ENCODE measurements at regions not wholly inside any gene's neighbourhood (a gene's known extent, or its start where the extent isn't known, plus 50 kb on each side); places are given as distances from the start of the nearest gene placed in this dataset.

DNA sequence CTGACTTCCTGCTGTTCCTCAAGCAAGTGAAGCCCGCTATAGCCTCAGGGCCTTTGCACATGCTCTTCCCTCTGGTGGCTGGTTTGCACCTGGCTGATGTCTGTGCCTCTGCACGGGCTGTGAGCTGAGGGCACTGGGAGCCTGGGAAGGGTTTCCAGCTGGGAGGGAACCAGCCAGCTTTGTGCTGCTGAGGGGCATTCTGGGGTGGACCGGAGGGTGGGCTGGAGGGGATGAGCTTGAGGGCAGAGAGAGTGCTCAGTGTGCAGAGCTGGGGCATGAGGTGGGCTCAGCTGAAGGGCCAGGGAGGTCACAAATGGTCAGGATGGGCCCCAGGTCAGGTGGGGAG lies 305.7 kb downstream of the MATN1 start:
- peaks cover 0 to 1% (median 0%) of the 10 kb centered on the region in 6 donors for H3K9me3 Mint-ChIP-seq
- no peaks in the 10 kb centered on the region for H3K36me3 Mint-ChIP-seq
- no peaks in the 10 kb centered on the region for H3K4me1 Mint-ChIP-seq
- H3K4me3 Mint-ChIP-seq, result no peak overlapping the region
- H3K27me3 Mint-ChIP-seq (ENCODE audit: low read depth in 3 of 3), result peaks cover 1 to 6% (median 6%) of the 10 kb centered on the region in 3 donors
- DNase-seq, result no peak
- no peak overlapping the region for H3K27ac Mint-ChIP-seq

DNA sequence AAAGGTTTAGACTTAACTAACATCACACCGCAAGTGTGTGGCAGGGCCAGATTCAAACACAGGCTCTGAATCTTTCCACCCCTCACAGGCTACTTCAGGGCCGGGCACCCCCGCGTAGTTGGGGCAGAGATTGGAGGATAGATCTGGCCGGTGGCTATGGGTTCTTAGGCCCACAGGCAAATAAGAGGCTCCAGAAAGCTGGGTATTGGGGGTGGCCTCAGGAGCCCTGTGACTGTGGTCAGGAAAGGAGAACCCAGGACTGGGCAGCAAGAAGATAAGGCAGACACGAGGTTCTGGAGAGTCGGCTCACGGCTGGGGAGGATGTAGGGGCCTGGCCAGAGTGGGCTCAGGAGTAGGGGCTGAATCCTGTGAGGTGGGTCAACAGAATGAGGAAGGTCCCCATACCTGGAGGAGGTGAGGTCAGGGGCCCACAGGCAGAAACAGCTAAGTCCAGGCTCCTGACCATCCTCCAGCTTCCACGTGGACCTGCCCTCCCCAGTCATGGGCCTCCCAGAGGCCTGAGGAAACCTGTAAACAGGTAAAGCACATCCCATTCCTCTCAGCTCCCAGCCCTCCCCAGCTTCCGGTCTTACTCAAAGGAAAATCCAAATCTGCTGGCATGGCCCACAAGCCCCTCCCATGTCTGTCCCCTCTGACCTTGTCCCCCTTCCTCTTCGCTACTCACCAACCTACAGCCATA lies 306.2 kb downstream of the MATN1 start:
- H3K27ac Mint-ChIP-seq, result no peak overlapping the region
- DNase-seq, result no peak
- no peaks in the 10 kb centered on the region for H3K4me1 Mint-ChIP-seq
- peaks cover 0 to 1% (median 0%) of the 10 kb centered on the region in 6 donors for H3K9me3 Mint-ChIP-seq
- H3K4me3 Mint-ChIP-seq, result no peak overlapping the region
- H3K27me3 Mint-ChIP-seq (ENCODE audit: low read depth in 3 of 3), result peaks cover 0 to 6% (median 6%) of the 10 kb centered on the region in 3 donors
- H3K36me3 Mint-ChIP-seq, result no peaks in the 10 kb centered on the region

DNA sequence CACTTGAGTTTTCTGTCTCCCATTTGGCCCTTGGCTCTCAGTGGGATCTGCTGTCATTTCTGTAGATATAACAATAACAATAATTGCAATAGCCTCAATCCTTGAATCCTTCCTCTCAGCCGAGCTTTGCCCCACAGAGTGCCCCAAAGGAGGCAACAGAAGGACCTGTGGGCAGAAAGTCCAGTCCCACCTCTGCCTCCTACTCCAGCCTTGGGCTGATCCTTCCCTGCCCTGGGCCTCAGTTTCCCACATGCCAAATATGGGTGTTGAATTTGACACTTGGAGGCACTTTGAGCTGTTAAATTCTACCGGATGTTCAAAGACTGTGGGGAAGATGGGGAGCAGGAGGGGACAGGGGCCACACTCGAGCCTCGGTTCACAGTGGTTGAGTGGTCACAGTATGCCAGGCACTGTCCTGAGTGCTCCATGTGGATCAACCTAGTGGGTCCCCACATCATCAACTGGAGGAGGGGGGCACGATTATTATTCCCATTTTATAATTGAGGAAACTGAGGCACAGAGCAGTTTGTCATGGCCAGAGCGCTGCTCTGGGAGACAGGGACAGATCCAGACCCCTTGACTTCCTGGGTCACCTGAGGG lies 307.1 kb downstream of the MATN1 start:
- H3K4me3 Mint-ChIP-seq, result no peak overlapping the region
- DNase-seq, result no peak
- peaks cover 0 to 1% (median 0%) of the 10 kb centered on the region in 6 donors for H3K9me3 Mint-ChIP-seq
- H3K27me3 Mint-ChIP-seq (ENCODE audit: low read depth in 3 of 3), result peaks cover 0 to 6% (median 6%) of the 10 kb centered on the region in 3 donors
- no peaks in the 10 kb centered on the region for H3K36me3 Mint-ChIP-seq
- no peaks in the 10 kb centered on the region for H3K4me1 Mint-ChIP-seq
- H3K27ac Mint-ChIP-seq, result no peak overlapping the region

DNA sequence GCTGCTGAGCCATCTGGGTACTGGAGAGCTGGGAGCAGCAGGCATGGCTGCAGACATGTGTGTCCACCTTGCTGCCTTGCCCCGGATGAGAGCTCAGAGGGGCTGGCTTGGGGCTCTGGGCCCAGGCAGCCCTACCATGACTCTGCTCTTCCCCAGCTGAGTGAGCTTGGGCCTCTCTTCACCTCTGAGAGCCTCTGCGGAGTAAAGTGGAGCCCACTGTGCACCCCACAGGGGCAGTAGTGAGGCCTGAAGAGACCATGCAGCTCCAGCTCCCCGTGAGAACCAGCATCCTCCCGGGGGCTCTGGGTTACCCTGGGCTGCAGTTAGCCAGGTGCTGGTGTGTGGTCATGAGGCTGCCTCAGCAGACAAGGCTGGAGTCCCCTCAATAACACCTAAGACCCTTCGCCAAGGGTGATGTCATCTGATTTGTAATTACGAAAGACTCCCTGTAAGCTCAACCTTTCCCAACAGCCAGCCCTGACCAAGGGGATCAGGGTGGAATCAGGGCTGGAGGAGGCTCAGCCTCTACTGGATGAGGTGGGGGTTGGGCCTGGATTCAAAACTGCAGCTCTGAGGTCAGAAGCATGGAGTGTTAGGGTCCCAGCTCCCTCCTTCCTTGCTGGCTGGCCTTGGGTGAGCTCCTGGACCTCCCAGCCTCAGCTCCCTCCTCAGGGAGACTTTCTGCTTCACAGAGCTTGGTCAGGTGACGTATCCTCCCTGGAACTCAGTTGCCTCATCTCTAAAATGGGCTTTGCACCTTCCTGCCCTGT lies 308.0 kb downstream of the MATN1 start:
- DNase-seq, result no peak
- H3K27ac Mint-ChIP-seq, result no peak overlapping the region
- peaks cover 0 to 7% (median 6%) of the 10 kb centered on the region in 3 donors for H3K27me3 Mint-ChIP-seq (ENCODE audit: low read depth in 3 of 3)
- no peaks in the 10 kb centered on the region for H3K36me3 Mint-ChIP-seq
- peaks cover 0 to 1% (median 0%) of the 10 kb centered on the region in 6 donors for H3K9me3 Mint-ChIP-seq
- H3K4me3 Mint-ChIP-seq, result no peak overlapping the region
- H3K4me1 Mint-ChIP-seq, result no peaks in the 10 kb centered on the region

DNA sequence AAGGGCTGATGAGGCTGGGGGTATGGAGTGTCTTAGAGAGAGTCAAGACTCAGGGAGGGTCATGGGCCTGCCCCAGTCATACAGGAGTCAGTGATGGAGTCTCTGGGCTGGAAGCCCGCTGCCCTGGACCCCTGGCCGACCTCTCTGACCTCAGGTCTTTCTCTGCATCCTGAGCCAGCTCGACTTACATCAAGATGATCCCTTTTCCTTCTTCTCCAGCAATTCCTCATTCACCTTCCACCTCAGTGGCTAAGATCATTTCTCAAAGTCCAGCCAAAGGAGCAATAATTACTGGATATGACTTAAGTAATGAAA lies 308.6 kb downstream of the MATN1 start:
- Mint-ChIP-seq H3K9me3 (peaks cover 0 to 1% (median 0%) of the 10 kb centered on the region in 6 donors), H3K4me1 (no peaks in the 10 kb centered on the region), H3K27ac (no peak overlapping the region), H3K27me3 (ENCODE audit: low read depth in 3 of 3) (peaks cover 0 to 7% (median 6%) of the 10 kb centered on the region in 3 donors), H3K36me3 (no peaks in the 10 kb centered on the region), H3K4me3 (no peak overlapping the region)
- DNase-seq, result no peak

DNA sequence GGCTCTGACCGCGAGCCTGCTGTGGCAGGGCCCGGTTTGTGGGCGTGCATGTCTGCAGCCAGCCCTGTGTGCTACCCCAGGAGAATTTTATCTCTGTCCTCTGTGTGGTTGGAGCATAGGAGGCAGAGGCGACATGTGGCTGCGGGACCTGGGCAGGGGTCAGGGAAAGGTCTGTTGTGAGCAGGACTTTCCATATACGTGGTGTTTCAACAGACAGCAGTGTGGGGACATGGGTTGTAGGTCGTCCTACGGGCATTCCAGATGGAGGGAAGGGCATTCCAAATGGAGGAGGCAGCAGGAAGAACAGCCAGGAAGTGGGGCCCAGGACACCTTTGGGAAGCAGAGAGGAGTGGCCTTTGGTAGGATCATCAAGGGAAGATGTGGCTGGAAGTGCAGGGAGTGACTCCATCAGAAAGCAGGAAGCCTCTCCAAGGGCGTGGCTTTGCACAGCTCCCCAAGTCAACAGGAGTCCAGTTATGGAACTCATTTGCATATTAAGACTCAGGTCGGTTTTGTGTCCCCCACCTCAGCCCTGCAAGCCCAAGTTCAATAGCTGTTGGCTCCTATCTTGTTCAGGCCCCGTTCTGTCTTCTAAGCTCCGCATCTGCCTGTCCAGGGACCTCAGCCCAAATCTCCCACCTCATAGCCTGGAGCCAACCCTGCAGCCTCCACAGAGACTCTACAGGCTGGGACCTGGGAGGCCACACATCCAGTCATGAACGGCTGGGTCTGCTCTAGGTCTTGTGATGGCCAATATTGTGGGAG lies 309.1 kb downstream of the MATN1 start:
- H3K27me3 Mint-ChIP-seq (ENCODE audit: low read depth in 3 of 3), result peaks cover 2 to 7% (median 6%) of the 10 kb centered on the region in 3 donors
- no peak for DNase-seq
- no peaks in the 10 kb centered on the region for H3K4me1 Mint-ChIP-seq
- peak overlapping the region in 1 of 6 donors; percentile 8 for H3K27ac Mint-ChIP-seq
- H3K9me3 Mint-ChIP-seq, result peaks cover 0 to 1% (median 0%) of the 10 kb centered on the region in 6 donors
- no peak overlapping the region for H3K4me3 Mint-ChIP-seq
- H3K36me3 Mint-ChIP-seq, result no peaks in the 10 kb centered on the region

DNA sequence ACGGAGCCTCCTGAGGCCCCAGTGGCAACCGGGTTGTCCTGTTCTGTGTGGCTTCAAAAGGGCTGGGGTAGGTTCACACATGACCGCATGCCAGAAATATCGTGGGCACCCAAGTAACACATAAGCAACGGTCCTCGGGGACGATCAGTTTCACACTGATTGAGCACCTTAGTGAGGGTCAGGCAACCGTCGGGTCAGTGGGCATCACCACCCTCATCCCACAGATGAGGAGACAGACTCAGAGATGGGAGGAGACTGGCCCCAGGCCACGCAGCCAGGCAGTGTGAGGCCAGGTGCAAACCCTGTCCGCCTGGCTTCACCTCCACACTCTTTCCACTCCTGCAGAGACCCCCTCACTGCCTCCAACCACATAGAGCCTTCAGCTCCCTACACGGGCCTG lies 309.8 kb downstream of the MATN1 start:
- Mint-ChIP-seq H3K36me3 (no peaks in the 10 kb centered on the region), H3K27ac (no peak overlapping the region), H3K27me3 (ENCODE audit: low read depth in 3 of 3) (peaks cover 2 to 9% (median 6%) of the 10 kb centered on the region in 3 donors), H3K4me1 (no peaks in the 10 kb centered on the region), H3K4me3 (no peak overlapping the region), H3K9me3 (no peaks in the 10 kb centered on the region)
- no peak for DNase-seq

DNA sequence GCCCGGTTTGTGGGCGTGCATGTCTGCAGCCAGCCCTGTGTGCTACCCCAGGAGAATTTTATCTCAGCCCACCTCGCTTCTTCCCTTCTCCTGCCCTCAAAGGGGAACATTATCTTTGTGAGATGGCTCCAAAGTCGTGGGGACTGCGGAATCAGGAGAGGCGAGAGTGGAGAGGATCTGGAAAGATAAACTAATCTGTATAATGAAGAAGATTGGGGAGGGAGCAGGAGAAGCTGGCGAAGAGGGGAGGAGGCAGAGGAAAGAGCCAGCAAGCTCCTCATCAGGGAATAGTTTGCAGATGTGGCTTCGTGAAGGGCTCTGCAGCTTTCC lies 310.3 kb downstream of the MATN1 start:
- no peak for DNase-seq
- Mint-ChIP-seq H3K36me3 (no peaks in the 10 kb centered on the region), H3K9me3 (no peaks in the 10 kb centered on the region), H3K4me1 (no peaks in the 10 kb centered on the region), H3K4me3 (no peak overlapping the region), H3K27me3 (ENCODE audit: low read depth in 3 of 3) (peaks cover 2 to 9% (median 8%) of the 10 kb centered on the region in 3 donors), H3K27ac (no peak overlapping the region)

DNA sequence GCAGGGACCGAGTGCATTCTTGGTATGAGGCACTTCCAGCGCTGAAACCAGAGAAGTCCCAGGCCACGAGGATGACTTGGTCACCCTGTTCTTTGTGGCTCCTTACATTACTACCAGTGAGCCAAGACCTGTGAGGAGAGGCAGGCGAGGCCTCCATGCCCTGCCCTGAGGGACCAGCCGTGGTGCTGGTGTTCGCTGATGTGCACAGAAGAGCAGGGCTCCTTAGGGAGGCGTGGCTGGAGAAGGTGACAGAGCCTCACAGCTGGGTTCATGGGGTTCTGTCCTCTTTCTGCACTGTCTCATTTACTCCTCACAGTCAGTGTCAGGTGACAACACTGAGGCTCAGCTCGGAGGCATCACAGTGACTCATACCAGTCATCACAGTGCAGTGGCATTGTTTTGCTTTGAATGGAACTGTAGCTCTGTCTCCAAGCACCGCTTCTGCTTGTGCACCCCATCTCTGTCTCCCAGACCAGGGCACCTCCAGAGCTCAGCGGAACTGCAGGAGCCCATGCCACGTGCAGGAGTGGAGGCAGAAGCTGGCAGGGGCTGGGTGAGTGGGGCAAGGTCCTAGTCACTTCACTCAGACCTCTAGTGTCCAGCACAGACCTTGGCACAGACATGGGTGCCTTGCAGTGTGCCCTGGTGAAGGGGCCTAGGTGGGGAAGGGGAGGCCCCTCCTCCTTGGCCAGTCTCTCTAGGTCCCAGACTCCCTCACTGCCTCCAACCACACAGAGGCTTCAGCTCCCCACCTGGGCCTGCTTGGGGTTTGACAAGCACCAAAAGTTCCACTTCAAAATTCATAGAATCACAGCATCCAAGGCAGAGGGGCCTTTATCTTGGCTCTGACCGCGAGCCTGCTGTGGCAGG lies 310.9 kb downstream of the MATN1 start:
- H3K4me3 Mint-ChIP-seq, result no peak overlapping the region
- H3K4me1 Mint-ChIP-seq, result no peaks in the 10 kb centered on the region
- H3K27me3 Mint-ChIP-seq (ENCODE audit: low read depth in 3 of 3), result peaks cover 2 to 9% (median 9%) of the 10 kb centered on the region in 3 donors
- DNase-seq, result no peak
- H3K9me3 Mint-ChIP-seq, result no peaks in the 10 kb centered on the region
- no peaks in the 10 kb centered on the region for H3K36me3 Mint-ChIP-seq
- H3K27ac Mint-ChIP-seq, result no peak overlapping the region

DNA sequence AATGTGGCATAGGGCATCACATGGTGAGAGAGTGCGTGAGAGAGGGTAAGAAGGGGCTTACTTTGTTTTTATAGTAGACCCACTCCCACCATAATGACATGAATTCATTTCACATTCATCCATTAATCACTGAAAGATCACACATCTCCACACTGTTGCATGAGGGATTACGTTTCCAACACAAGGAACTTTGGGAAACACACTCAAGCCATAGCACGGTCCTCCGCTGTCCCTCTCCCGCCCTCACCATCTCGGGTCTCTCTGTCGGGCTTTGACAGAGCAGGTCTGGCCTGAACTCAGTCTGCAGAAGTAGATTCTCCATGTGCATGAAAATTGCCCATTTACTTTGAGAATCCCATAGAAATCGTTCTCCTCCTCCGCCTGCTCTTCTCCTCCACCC lies 312.2 kb downstream of the MATN1 start:
- no peaks in the 10 kb centered on the region for H3K4me1 Mint-ChIP-seq
- no peaks in the 10 kb centered on the region for H3K9me3 Mint-ChIP-seq
- no peak overlapping the region for H3K4me3 Mint-ChIP-seq
- DNase-seq, result no peak
- peaks cover 2 to 13% (median 9%) of the 10 kb centered on the region in 3 donors for H3K27me3 Mint-ChIP-seq (ENCODE audit: low read depth in 3 of 3)
- no peaks in the 10 kb centered on the region for H3K36me3 Mint-ChIP-seq
- H3K27ac Mint-ChIP-seq, result no peak overlapping the region

DNA sequence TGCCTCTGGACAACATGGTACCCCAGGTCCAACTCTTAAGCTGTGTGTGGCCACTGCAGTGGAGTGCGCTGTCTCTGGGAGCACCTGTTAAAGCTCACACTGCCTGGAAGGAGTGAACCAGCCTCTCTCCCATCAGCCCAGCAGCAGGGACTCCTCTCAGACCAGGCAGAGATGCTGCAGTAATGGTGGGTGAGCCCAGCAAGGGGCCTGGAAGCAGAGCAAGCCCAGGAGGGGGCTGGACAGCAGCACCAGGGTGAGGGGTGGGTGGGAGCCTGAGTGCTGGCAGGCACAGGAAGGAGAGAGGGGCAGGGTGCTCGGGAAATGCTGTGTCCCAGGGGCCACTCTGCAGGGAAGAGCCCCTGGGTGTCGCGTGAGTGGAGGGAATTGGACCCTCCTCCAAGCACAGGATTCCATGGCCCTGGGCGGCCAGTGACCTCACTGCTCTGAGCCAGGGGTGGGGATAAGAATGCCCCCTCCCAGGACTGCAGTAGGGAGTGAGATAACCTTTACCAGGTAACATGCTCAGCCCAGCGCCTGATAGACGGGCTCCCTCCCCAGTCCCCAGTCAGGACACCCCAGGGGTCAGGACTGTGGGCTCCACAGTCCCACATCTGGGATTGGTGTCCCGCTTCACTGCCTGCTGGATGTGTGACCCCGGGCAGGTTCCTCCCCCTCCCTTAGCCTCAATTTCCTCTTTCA lies 313.1 kb downstream of the MATN1 start:
- no peaks in the 10 kb centered on the region for H3K9me3 Mint-ChIP-seq
- no peaks in the 10 kb centered on the region for H3K4me1 Mint-ChIP-seq
- H3K27ac Mint-ChIP-seq, result no peak overlapping the region
- H3K4me3 Mint-ChIP-seq, result no peak overlapping the region
- no peaks in the 10 kb centered on the region for H3K36me3 Mint-ChIP-seq
- no peak for DNase-seq
- peaks cover 3 to 13% (median 11%) of the 10 kb centered on the region in 3 donors for H3K27me3 Mint-ChIP-seq (ENCODE audit: low read depth in 3 of 3)

DNA sequence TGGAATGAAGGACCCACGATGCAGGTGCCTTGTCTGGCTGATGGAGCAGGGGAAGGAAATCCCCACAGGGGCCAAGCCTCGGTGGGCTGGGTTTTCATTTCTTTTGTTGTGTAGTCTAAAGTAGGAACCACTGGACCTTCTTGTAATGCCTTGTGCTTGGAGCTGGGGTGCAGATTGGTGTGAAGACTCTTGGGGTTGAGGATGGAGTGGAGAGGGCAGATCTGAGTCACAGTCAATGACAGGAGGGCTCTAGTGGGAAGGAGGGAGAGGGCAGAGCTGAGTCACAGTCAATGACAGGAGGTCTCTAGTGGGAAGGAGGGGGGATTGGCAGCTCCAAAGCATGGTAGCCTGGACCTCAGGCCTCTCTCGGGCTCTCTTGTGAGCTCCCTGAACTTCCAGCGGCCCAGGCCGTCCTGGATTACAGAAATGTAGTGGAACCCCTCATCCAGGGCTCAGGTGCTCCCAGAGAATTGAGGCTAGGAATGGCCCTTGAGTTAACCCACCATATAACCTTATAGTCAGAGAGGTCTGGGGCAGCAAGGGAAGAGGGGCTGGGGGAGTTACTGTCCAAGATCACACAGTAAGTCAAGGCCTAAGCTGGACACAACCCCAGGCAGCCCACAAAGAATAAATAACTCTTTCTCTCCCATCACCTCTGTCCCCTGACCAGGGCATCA lies 313.8 kb downstream of the MATN1 start:
- no peak for DNase-seq
- Mint-ChIP-seq H3K9me3 (no peaks in the 10 kb centered on the region), H3K27ac (no peak overlapping the region), H3K36me3 (no peaks in the 10 kb centered on the region), H3K4me3 (no peak overlapping the region), H3K4me1 (no peaks in the 10 kb centered on the region), H3K27me3 (ENCODE audit: low read depth in 3 of 3) (peaks cover 4 to 13% (median 11%) of the 10 kb centered on the region in 3 donors)

Measured in immature natural killer cell (primary cell).